ENCODE measurements at regions not wholly inside any gene's neighbourhood (a gene's known extent, or its start where the extent isn't known, plus 50 kb on each side); places are given as distances from the start of the nearest gene placed in this dataset.

DNA sequence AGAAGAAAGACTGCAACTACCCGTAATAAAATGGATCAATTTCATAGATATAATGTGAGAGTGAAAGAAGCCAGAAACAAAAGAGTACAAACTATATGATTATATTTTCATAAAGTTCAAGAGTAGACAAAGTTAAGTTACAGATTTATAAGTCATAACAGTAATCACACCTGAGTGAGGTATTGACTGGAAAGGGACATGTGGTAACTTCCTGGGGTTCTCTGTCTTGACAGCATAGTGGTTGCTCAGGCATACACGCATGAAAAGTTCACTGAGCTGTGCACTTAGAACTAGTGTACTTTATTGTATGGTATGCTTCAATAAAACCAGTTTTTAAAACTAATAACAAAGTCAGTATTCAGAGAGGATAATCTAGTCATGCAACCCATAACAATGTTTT lies 653.6 kb downstream of the EPM2A start:
- no peak overlapping the region for H3K27ac ChIP-seq
- TF ChIP-seq, protein P1, sequence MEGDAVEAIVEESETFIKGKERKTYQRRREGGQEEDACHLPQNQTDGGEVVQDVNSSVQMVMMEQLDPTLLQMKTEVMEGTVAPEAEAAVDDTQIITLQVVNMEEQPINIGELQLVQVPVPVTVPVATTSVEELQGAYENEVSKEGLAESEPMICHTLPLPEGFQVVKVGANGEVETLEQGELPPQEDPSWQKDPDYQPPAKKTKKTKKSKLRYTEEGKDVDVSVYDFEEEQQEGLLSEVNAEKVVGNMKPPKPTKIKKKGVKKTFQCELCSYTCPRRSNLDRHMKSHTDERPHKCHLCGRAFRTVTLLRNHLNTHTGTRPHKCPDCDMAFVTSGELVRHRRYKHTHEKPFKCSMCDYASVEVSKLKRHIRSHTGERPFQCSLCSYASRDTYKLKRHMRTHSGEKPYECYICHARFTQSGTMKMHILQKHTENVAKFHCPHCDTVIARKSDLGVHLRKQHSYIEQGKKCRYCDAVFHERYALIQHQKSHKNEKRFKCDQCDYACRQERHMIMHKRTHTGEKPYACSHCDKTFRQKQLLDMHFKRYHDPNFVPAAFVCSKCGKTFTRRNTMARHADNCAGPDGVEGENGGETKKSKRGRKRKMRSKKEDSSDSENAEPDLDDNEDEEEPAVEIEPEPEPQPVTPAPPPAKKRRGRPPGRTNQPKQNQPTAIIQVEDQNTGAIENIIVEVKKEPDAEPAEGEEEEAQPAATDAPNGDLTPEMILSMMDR (IDR thresholded peaks at IDR 0.05) = no peak
- no peak for TF ChIP-seq ZFX (IDR thresholded peaks at IDR 0.05; ENCODE audit: borderline replicate concordance)

DNA sequence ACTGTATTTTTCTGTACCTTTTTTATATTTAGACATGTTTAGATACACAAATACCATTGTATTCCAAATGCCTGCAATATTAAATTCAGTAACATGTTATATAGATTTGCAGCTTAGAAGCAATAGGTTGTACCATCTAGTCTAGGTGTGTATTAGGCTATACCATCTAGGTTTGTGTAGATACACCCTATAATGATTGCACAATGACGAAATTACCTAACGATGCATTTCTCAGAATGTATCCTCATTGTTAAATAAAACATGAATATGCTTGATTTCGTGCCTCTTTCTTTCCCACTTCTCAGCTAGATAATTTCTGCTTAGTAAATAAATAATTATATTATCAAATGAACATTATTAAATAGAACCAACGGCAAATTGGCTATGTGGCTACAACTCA lies 653.0 kb downstream of the EPM2A start:
- TF ChIP-seq, protein P1 (IDR thresholded peaks at IDR 0.05) = no peak
- TF ChIP-seq ZFX (IDR thresholded peaks at IDR 0.05; ENCODE audit: borderline replicate concordance) = no peak
- H3K27ac ChIP-seq = no peak overlapping the region

- H3K27ac ChIP-seq = no peak overlapping the region
Measured at GRCh38 chr6:145086197-145086596, 649.1 kb downstream of the EPM2A start.

GRCh38 chr6:145087034-145087433 lies 648.3 kb downstream of the EPM2A start:
- TF ChIP-seq, protein P1 (IDR thresholded peaks at IDR 0.05) = no peak
- TF ChIP-seq ZFX (IDR thresholded peaks at IDR 0.05; ENCODE audit: borderline replicate concordance) = no peak
- no peak overlapping the region for H3K27ac ChIP-seq

More at GRCh38 chr6:145086197-145086596, 649.1 kb downstream of the EPM2A start:
- TF ChIP-seq, protein P1 (IDR thresholded peaks at IDR 0.05) = no peak
- no peak for TF ChIP-seq ZFX (IDR thresholded peaks at IDR 0.05; ENCODE audit: borderline replicate concordance)

- TF ChIP-seq ZFX (IDR thresholded peaks at IDR 0.05; ENCODE audit: borderline replicate concordance) = no peak
- TF ChIP-seq, protein P1 (IDR thresholded peaks at IDR 0.05) = no peak
Measured at GRCh38 chr6:145090801-145091585, 644.3 kb downstream of the EPM2A start.

DNA sequence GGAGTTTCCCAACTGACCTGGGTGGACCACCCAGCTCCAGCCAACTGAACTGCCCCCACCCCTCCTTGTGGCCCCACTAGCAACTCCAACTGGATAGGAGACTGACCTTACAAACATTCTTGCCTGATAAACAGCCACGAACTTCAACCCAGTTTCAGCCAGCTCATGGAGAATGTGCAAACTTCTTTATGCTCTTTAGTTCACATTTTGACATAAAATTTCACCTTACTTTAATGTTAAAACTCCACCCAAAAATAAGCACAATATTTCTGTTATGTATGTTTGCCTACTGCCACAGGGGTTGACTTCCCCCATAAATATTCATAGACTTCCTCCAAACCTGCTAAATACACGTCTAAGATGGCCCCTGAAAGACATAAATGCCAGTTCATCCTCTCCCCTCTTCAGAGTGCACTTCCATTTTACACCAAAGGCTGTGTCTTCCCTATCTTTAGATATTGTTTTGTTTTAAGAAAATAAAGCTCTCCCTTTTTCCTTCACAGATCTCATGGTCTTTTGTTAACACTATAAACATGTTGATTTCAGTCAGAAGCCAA lies 643.7 kb downstream of the EPM2A start:
- no peak overlapping the region for H3K27ac ChIP-seq
- TF ChIP-seq ZFX (IDR thresholded peaks at IDR 0.05; ENCODE audit: borderline replicate concordance) = no peak
- TF ChIP-seq, protein P1 (IDR thresholded peaks at IDR 0.05) = no peak

More at GRCh38 chr6:145090801-145091585, 644.3 kb downstream of the EPM2A start:
- no peak overlapping the region for H3K27ac ChIP-seq

DNA sequence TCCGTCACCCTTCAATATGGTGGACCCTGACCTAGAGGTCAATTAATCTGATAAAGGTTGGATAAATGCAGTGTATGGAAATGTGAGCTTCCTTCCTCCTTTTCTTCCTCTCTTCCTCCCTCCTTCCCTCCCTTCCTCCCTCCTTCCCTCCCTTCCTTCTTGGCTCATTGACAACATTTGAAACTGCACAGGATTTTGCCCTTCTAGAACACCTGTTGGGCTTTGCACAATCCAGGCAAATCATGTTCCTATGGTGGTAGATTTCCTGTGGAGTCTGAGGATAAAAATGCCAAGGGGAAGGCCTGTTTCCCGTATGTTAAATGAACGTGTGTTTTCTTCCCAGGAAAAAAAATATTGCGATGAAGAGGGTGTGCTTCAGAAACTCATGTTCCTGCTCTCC lies 642.8 kb downstream of the EPM2A start:
- no peak for TF ChIP-seq ZFX (IDR thresholded peaks at IDR 0.05; ENCODE audit: borderline replicate concordance)
- TF ChIP-seq, protein P1 (IDR thresholded peaks at IDR 0.05) = no peak
- no peak overlapping the region for H3K27ac ChIP-seq

Measured in 22Rv1 (cell line).